Right atrium auricular region (tissue), 2 donors: ENCODE measurements at regions not wholly inside any gene's neighbourhood (a gene's known extent, or its start where the extent isn't known, plus 50 kb on each side); places are given as distances from the start of the nearest gene placed in this dataset.
A peak's percentile ranks its signal among the peaks of the same experiment; 100 is the strongest.

ENCODE experiments used
- DNase-seq: peaks from one replicate; pipeline ENCODE4 v3.0.0-alpha.2; 2019; ENCODE audit warnings: low spot score
- H3K27ac ChIP-seq, 2 donors: fragments of 200-600 bp; sonication (generic); 1 replicate in 1 of 2; 2 replicates in 1 of 2; pipeline ENCODE4 v1.5.1; 2016 to 2019
- H3K27me3 ChIP-seq, 2 donors: fragments of 200-600 bp; sonication (generic); one replicate each; pipeline versions ENCODE4 v1.5.1 to v1.6.0; 2017 to 2019
- H3K36me3 ChIP-seq: fragments of 200-600 bp; sonication (generic); one replicate; pipeline ENCODE4 v1.5.1; 2016
- H3K4me1 ChIP-seq, 2 donors: fragments of 200-600 bp; sonication (generic); one replicate each; pipeline versions ENCODE4 v1.5.1 to v1.6.0; 2017 to 2019
- H3K4me3 ChIP-seq, 2 donors: fragments of 200-600 bp; sonication (generic); 1 replicate in 1 of 2; 2 replicates in 1 of 2; pipeline ENCODE4 v1.5.1; 2017 to 2019; ENCODE audit warnings: mild to moderate bottlenecking in 1 of 2, moderate library complexity in 1 of 2
- H3K9me3 ChIP-seq, 2 donors: fragments of 200-600 bp; sonication (generic); one replicate each; pipeline ENCODE4 v1.5.1; 2019
- TF ChIP-seq, protein P1 (sequence below), 2 donors: fragments of 200-600 bp; sonication (generic); IDR thresholded peaks; one replicate each; pipeline ENCODE4 v1.5.1; 2019; ENCODE audit warnings: antibody characterized with exemption in 2 of 2

GRCh38 chr7:131202451-131202850 is 125.2 kb upstream of the MKLN1 start:
- Histone ChIP-seq H3K36me3 (no peaks in the 10 kb centered on the region), H3K4me1 (no peaks in the 10 kb centered on the region), H3K4me3 (no peak overlapping the region), H3K9me3 (no peaks in the 10 kb centered on the region), H3K27me3 (no peaks in the 10 kb centered on the region), H3K27ac (peak overlapping the region; percentile 14 to 26)
- no peak for DNase-seq
- TF ChIP-seq, protein P1, sequence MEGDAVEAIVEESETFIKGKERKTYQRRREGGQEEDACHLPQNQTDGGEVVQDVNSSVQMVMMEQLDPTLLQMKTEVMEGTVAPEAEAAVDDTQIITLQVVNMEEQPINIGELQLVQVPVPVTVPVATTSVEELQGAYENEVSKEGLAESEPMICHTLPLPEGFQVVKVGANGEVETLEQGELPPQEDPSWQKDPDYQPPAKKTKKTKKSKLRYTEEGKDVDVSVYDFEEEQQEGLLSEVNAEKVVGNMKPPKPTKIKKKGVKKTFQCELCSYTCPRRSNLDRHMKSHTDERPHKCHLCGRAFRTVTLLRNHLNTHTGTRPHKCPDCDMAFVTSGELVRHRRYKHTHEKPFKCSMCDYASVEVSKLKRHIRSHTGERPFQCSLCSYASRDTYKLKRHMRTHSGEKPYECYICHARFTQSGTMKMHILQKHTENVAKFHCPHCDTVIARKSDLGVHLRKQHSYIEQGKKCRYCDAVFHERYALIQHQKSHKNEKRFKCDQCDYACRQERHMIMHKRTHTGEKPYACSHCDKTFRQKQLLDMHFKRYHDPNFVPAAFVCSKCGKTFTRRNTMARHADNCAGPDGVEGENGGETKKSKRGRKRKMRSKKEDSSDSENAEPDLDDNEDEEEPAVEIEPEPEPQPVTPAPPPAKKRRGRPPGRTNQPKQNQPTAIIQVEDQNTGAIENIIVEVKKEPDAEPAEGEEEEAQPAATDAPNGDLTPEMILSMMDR (IDR thresholded peaks at IDR 0.05): no peak

DNA sequence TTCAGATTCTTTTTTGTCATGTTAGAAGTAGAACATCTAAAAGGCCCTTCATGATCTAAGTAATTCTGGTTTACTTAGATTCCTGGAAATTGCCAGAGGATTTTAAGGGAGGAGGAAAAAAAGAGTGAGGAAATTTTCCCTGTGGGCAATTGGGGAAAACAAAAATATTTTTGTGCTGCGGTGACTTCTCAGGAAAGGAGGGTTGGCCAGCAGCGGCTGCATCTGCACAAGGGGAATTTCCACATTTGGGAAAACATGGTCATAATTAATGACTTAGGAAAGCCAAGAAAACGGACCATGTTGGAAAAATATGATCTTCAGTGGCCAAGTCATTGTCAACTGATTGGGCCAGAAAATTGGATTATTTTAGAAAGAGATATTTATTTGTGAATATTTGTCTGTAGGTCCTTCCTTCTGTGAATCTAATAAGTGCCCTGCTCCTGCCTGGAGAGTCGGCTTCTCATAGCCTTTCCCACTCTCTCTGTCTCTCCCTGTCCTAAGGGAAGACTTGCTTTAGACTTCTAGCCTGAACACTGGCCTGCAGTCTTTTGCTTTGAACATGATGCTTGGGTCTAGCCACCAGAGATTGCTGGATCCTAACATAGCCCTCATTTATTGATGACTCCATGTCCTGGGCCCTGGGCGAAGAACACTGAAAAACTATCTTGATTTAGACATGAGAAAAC is 124.2 kb upstream of the MKLN1 start:
- Histone ChIP-seq H3K4me3 (no peak overlapping the region), H3K36me3 (no peaks in the 10 kb centered on the region), H3K27ac (peak overlapping the region; percentile 14 to 55), H3K4me1 (no peaks in the 10 kb centered on the region), H3K27me3 (no peaks in the 10 kb centered on the region), H3K9me3 (no peaks in the 10 kb centered on the region)
- no peak for DNase-seq
- TF ChIP-seq, protein P1 (IDR thresholded peaks at IDR 0.05): no peak

GRCh38 chr7:131208777-131209176 is 118.9 kb upstream of the MKLN1 start:
- Histone ChIP-seq H3K36me3 (no peaks in the 10 kb centered on the region), H3K27ac (no peak overlapping the region), H3K27me3 (no peaks in the 10 kb centered on the region), H3K4me3 (no peak overlapping the region), H3K4me1 (peaks cover 0 to 14% of the 10 kb centered on the region in 2 donors), H3K9me3 (no peaks in the 10 kb centered on the region)
- TF ChIP-seq, protein P1 (IDR thresholded peaks at IDR 0.05): no peak
- no peak for DNase-seq

- no peaks in the 10 kb centered on the region for H3K36me3 ChIP-seq
- H3K27ac ChIP-seq: no peak overlapping the region
- peaks cover 0 to 14% of the 10 kb centered on the region in 2 donors for H3K4me1 ChIP-seq
- H3K9me3 ChIP-seq: no peaks in the 10 kb centered on the region
- DNase-seq: no peak
- H3K27me3 ChIP-seq: no peaks in the 10 kb centered on the region
- TF ChIP-seq, protein P1 (IDR thresholded peaks at IDR 0.05): no peak
- H3K4me3 ChIP-seq: no peak overlapping the region
These were observed 117.1 kb upstream of the MKLN1 start for GRCh38 chr7:131210618-131211017.

DNA sequence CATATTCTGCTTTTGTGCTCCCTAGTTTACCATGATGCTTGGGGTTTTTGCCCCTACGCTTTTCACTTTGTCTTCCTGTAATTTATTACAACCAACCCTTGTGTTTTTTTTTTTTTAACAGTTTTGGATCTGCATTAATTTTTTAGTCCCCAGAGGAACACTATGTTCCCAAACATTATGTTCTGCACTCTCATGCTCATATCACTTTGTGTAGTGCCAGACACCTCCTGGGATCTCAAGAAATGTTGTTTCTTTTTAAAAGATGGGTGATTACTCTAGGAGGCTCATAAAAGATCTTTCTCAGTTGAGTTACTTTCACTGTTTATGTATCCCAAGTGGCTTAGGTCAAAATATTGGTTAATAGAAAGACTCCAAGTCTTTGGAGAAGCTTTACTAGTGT is 116.2 kb upstream of the MKLN1 start:
- Histone ChIP-seq H3K4me1 (peaks cover 0 to 14% of the 10 kb centered on the region in 2 donors), H3K36me3 (no peaks in the 10 kb centered on the region), H3K4me3 (no peak overlapping the region), H3K9me3 (no peaks in the 10 kb centered on the region), H3K27ac (no peak overlapping the region), H3K27me3 (no peaks in the 10 kb centered on the region)
- TF ChIP-seq, protein P1 (IDR thresholded peaks at IDR 0.05): no peak
- DNase-seq: no peak

DNA sequence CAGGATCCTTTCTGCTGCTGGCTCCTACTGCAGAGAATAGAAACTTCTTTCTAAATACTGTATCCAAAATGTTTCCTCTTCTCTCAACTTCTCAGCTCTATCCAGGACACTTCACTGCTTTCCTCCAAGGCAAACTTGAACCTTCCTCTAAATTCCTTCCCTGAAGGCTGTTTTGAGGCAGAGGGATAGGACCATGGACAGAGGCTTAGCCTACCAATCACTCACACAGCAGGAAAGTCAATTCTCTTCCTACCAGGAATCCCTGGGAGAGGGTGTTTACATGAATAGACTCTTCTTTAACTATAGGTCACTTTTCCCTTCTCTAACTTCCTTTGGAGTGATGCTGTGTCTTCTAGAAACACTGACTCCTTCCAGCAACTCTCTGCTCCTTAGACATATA is 115.6 kb upstream of the MKLN1 start:
- no peak for DNase-seq
- Histone ChIP-seq H3K27ac (no peak overlapping the region), H3K27me3 (no peaks in the 10 kb centered on the region), H3K4me1 (peaks cover 0 to 14% of the 10 kb centered on the region in 2 donors), H3K36me3 (no peaks in the 10 kb centered on the region), H3K4me3 (no peak overlapping the region), H3K9me3 (no peaks in the 10 kb centered on the region)
- TF ChIP-seq, protein P1 (IDR thresholded peaks at IDR 0.05): no peak
